Activated T-helper 1 cell treated with anti-CD3 and anti-CD28 coated beads, Interleukin-12 subunit alpha, Interleukin-12 subunit beta, Interleukin-2, Interleukin-4 antibody, amounts not matched to agents 30 ng/mL and 10 ng/mL and 1 ng/mL, durations not matched to agents 14 hours and 24 hours and 36 hours (primary cell): ENCODE measurements at regions not wholly inside any gene's neighbourhood (a gene's known extent, or its start where the extent isn't known, plus 50 kb on each side); places are given as distances from the start of the nearest gene placed in this dataset.

Experiments used
- DNase-seq: peaks from one replicate; pipeline ENCODE4 v3.0.0; 2021; ENCODE audit warnings: low spot score
- H3K27ac Mint-ChIP-seq: one replicate; pipeline ENCODE4 v1.8.0; 2021; ENCODE audit warnings: mild to moderate bottlenecking, mixed read lengths
- H3K27me3 Mint-ChIP-seq: one replicate; pipeline ENCODE4 v1.8.0; 2022; ENCODE audit warnings: mild to moderate bottlenecking, moderate library complexity, mixed read lengths; ENCODE audit not compliant: insufficient read depth
- H3K36me3 Mint-ChIP-seq: one replicate; pipeline ENCODE4 v1.8.0; 2021; ENCODE audit warnings: low read depth, mixed read lengths
- H3K4me1 Mint-ChIP-seq: one replicate; pipeline ENCODE4 v1.8.0; 2021; ENCODE audit warnings: low read depth, mixed read lengths
- H3K4me3 Mint-ChIP-seq: one replicate; pipeline ENCODE4 v1.8.0; 2021; ENCODE audit warnings: mild to moderate bottlenecking, moderate library complexity, mixed read lengths
- H3K9me3 Mint-ChIP-seq: one replicate; pipeline ENCODE4 v1.8.0; 2021; ENCODE audit warnings: mixed read lengths
- intact Hi-C: fragments of 100-400 bp; cut with micrococcal nuclease; formaldehyde crosslinking; loops from one replicate; pipeline ENCODE4 v1.15.1; 2024

- DNase-seq, result no peak
- Mint-ChIP-seq H3K36me3 (no peaks in the 10 kb centered on the region), H3K27ac (no peak overlapping the region), H3K9me3 (peaks cover 7% of the 10 kb centered on the region), H3K4me3 (no peak overlapping the region), H3K27me3 (no peaks in the 10 kb centered on the region), H3K4me1 (no peaks in the 10 kb centered on the region)
- intact Hi-C loops, result no loop called here
These were observed 601.7 kb upstream of the ZNF717 start for GRCh38 chr3:76387000-76387399.

- no peak for DNase-seq
- Mint-ChIP-seq H3K4me3 (no peak overlapping the region), H3K9me3 (no peaks in the 10 kb centered on the region), H3K27me3 (no peaks in the 10 kb centered on the region), H3K36me3 (no peaks in the 10 kb centered on the region), H3K4me1 (no peaks in the 10 kb centered on the region), H3K27ac (no peak overlapping the region)
- intact Hi-C loops, result no loop called here
These were observed 614.8 kb upstream of the ZNF717 start for GRCh38 chr3:76400141-76400540.

- intact Hi-C loops, result no loop called here
- no peaks in the 10 kb centered on the region for H3K4me1 Mint-ChIP-seq
- H3K27me3 Mint-ChIP-seq, result no peaks in the 10 kb centered on the region
- H3K27ac Mint-ChIP-seq, result no peak overlapping the region
- no peak for DNase-seq
- peaks cover 12% of the 10 kb centered on the region for H3K9me3 Mint-ChIP-seq
- H3K36me3 Mint-ChIP-seq, result no peaks in the 10 kb centered on the region
- H3K4me3 Mint-ChIP-seq, result no peak overlapping the region
These were observed 617.6 kb upstream of the ZNF717 start for GRCh38 chr3:76402926-76403325.

GRCh38 chr3:76403556-76403955, 618.2 kb upstream of the ZNF717 start:
- intact Hi-C loops, result no loop called here
- H3K27me3 Mint-ChIP-seq, result no peaks in the 10 kb centered on the region
- DNase-seq, result no peak
- no peaks in the 10 kb centered on the region for H3K4me1 Mint-ChIP-seq
- no peak overlapping the region for H3K27ac Mint-ChIP-seq
- no peak overlapping the region for H3K4me3 Mint-ChIP-seq
- no peaks in the 10 kb centered on the region for H3K36me3 Mint-ChIP-seq
- H3K9me3 Mint-ChIP-seq, result peaks cover 12% of the 10 kb centered on the region

GRCh38 chr3:76405196-76405595, 619.8 kb upstream of the ZNF717 start:
- Mint-ChIP-seq H3K27ac (no peak overlapping the region), H3K36me3 (no peaks in the 10 kb centered on the region), H3K4me1 (no peaks in the 10 kb centered on the region), H3K4me3 (no peak overlapping the region), H3K9me3 (peaks cover 16% of the 10 kb centered on the region), H3K27me3 (no peaks in the 10 kb centered on the region)
- no peak for DNase-seq
- intact Hi-C loops, result no loop called here

GRCh38 chr3:76410762-76411281, 625.5 kb upstream of the ZNF717 start:
- intact Hi-C loops, result no loop called here
- Mint-ChIP-seq H3K9me3 (peaks cover 35% of the 10 kb centered on the region), H3K4me1 (no peaks in the 10 kb centered on the region), H3K36me3 (no peaks in the 10 kb centered on the region), H3K27ac (no peak overlapping the region), H3K4me3 (no peak overlapping the region), H3K27me3 (no peaks in the 10 kb centered on the region)
- no peak for DNase-seq

- intact Hi-C loops, result no loop called here
- Mint-ChIP-seq H3K4me3 (no peak overlapping the region), H3K9me3 (peaks cover 30% of the 10 kb centered on the region), H3K27me3 (no peaks in the 10 kb centered on the region), H3K36me3 (no peaks in the 10 kb centered on the region), H3K27ac (no peak overlapping the region), H3K4me1 (no peaks in the 10 kb centered on the region)
- DNase-seq, result no peak
These were observed 624.5 kb upstream of the ROBO2 start for GRCh38 chr3:76415384-76415783.

GRCh38 chr3:76429581-76430177, 610.2 kb upstream of the ROBO2 start:
- H3K27me3 Mint-ChIP-seq, result no peaks in the 10 kb centered on the region
- no peaks in the 10 kb centered on the region for H3K36me3 Mint-ChIP-seq
- no peak overlapping the region for H3K4me3 Mint-ChIP-seq
- intact Hi-C loops, result no loop called here
- no peak for DNase-seq
- no peaks in the 10 kb centered on the region for H3K4me1 Mint-ChIP-seq
- peaks cover 14% of the 10 kb centered on the region for H3K9me3 Mint-ChIP-seq
- H3K27ac Mint-ChIP-seq, result no peak overlapping the region

GRCh38 chr3:76432396-76432795, 607.5 kb upstream of the ROBO2 start:
- DNase-seq, result no peak
- intact Hi-C loops, result no loop called here
- Mint-ChIP-seq H3K4me3 (no peak overlapping the region), H3K4me1 (no peaks in the 10 kb centered on the region), H3K27me3 (no peaks in the 10 kb centered on the region), H3K9me3 (peaks cover 10% of the 10 kb centered on the region), H3K36me3 (no peaks in the 10 kb centered on the region), H3K27ac (no peak overlapping the region)

GRCh38 chr3:76436894-76437293, 603.0 kb upstream of the ROBO2 start:
- Mint-ChIP-seq H3K4me3 (no peak overlapping the region), H3K9me3 (peaks cover 10% of the 10 kb centered on the region), H3K36me3 (no peaks in the 10 kb centered on the region), H3K27ac (no peak overlapping the region), H3K4me1 (no peaks in the 10 kb centered on the region), H3K27me3 (no peaks in the 10 kb centered on the region)
- intact Hi-C loops, result no loop called here
- no peak for DNase-seq

GRCh38 chr3:76438971-76439370, 600.9 kb upstream of the ROBO2 start:
- no peak overlapping the region for H3K4me3 Mint-ChIP-seq
- no peaks in the 10 kb centered on the region for H3K4me1 Mint-ChIP-seq
- intact Hi-C loops, result no loop called here
- H3K36me3 Mint-ChIP-seq, result no peaks in the 10 kb centered on the region
- DNase-seq, result no peak
- H3K9me3 Mint-ChIP-seq, result peaks cover 2% of the 10 kb centered on the region
- no peak overlapping the region for H3K27ac Mint-ChIP-seq
- H3K27me3 Mint-ChIP-seq, result no peaks in the 10 kb centered on the region

GRCh38 chr3:76442374-76442915, 597.5 kb upstream of the ROBO2 start:
- peaks cover 3% of the 10 kb centered on the region for H3K9me3 Mint-ChIP-seq
- no peak overlapping the region for H3K27ac Mint-ChIP-seq
- no peak for DNase-seq
- H3K27me3 Mint-ChIP-seq, result no peaks in the 10 kb centered on the region
- no peaks in the 10 kb centered on the region for H3K4me1 Mint-ChIP-seq
- H3K4me3 Mint-ChIP-seq, result no peak overlapping the region
- intact Hi-C loops, result no loop called here
- H3K36me3 Mint-ChIP-seq, result no peaks in the 10 kb centered on the region

GRCh38 chr3:76456322-76456721, 583.6 kb upstream of the ROBO2 start:
- Mint-ChIP-seq H3K4me3 (no peak overlapping the region), H3K4me1 (no peaks in the 10 kb centered on the region), H3K36me3 (no peaks in the 10 kb centered on the region), H3K9me3 (peaks cover 12% of the 10 kb centered on the region), H3K27ac (no peak overlapping the region), H3K27me3 (no peaks in the 10 kb centered on the region)
- intact Hi-C loops, result no loop called here
- DNase-seq, result no peak

GRCh38 chr3:76463501-76463900, 576.4 kb upstream of the ROBO2 start:
- no peak for DNase-seq

More at GRCh38 chr3:76463501-76463900, 576.4 kb upstream of the ROBO2 start:
- H3K4me1 Mint-ChIP-seq, result no peaks in the 10 kb centered on the region
- no peaks in the 10 kb centered on the region for H3K27me3 Mint-ChIP-seq
- H3K27ac Mint-ChIP-seq, result no peak overlapping the region
- no peak overlapping the region for H3K4me3 Mint-ChIP-seq
- no peaks in the 10 kb centered on the region for H3K36me3 Mint-ChIP-seq
- intact Hi-C loops, result no loop called here
- H3K9me3 Mint-ChIP-seq, result peaks cover 10% of the 10 kb centered on the region
